Adrenal gland (tissue), 9 donors: ENCODE measurements at regions not wholly inside any gene's neighbourhood (a gene's known extent, or its start where the extent isn't known, plus 50 kb on each side); places are given as distances from the start of the nearest gene placed in this dataset.

Experiments used
- DNase-seq, 7 donors: peaks; one replicate each; pipeline ENCODE4 v3.0.0-alpha.2; 2019 to 2020
- H3K27ac ChIP-seq, 5 donors: fragments of 200-600 bp; sonication (generic) in 4 of 5; 1 replicate in 3 of 5; 2 replicates in 2 of 5; pipeline versions ENCODE4 v1.5.1 to v1.8.0; 2016 to 2020; ENCODE audit warnings: mild to moderate bottlenecking in 1 of 5
- H3K27me3 ChIP-seq: fragments of 200-600 bp; 2 replicates; pipeline ENCODE4 v1.8.0; 2021
- H3K36me3 ChIP-seq, 2 donors: fragments of 200-600 bp; replicated peaks in 1 of 2; 1 replicate in 1 of 2; 2 replicates in 1 of 2; pipeline versions ENCODE4 v1.5.1 to v1.8.0; 2018 to 2022
- H3K4me1 ChIP-seq, 2 donors: fragments of 200-600 bp; replicated peaks in 1 of 2; 1 replicate in 1 of 2; 2 replicates in 1 of 2; pipeline versions ENCODE4 v1.5.1 to v1.8.0; 2018 to 2021
- H3K4me3 ChIP-seq, 4 donors: fragments of 200-600 bp; sonication (generic) in 3 of 4; one replicate each; pipeline ENCODE4 v1.5.1; 2016 to 2018
- H3K9me3 ChIP-seq, 3 donors: fragments of 200-600 bp; sonication (generic) in 1 of 3; replicated peaks in 1 of 3; 1 replicate in 2 of 3; 2 replicates in 1 of 3; pipeline versions ENCODE4 v1.5.1 to v1.8.0; 2016 to 2021
- CTCF ChIP-seq, 6 experiments: fragments of 450-650 bp in 4 of 6; fragments of 200-600 bp in 2 of 6; sonication (generic) in 1 of 6; IDR thresholded peaks; 1 replicate in 5 of 6; 2 replicates in 1 of 6; pipeline versions ENCODE4 v1.5.1 to v1.8.0; 2016 to 2021; ENCODE audit warnings: antibody characterized with exemption in 6 of 6, mild to moderate bottlenecking in 2 of 6, moderate library complexity in 1 of 6
- POLR2A ChIP-seq, 2 donors: fragments of 450-650 bp; IDR thresholded peaks; one replicate each; pipeline ENCODE4 v1.6.1; 2017; ENCODE audit warnings: antibody characterized with exemption in 2 of 2, mild to moderate bottlenecking in 2 of 2, moderate library complexity in 1 of 2
- WGBS, 4 donors: extraction: QIAGEN DNeasy Blood & Tissue Kit in 2 of 4; methylation state at CpG; one replicate each; pipeline versions ENCODE4 v1.1.5 to v1.1.7; 2013 to 2017; 5-methylcytosine and 5-hydroxymethylcytosine counted together
- intact Hi-C, 2 donors: fragments of 100-400 bp; cut with DNase I; formaldehyde crosslinking; loops; one replicate each; pipeline versions ENCODE4 v1.14.1 to v1.15.0; 2022 to 2023
- donor health status: healthy with polysubstance abuse.
- donor health status: Bipolar disorder and iron deficiency.
- donor health status: DM: yes; HTN: yes; CAD: no.
- donor health status: DM: no; HTN: no; CAD: no.
- donor health status: DM: no; HTN: no; CAD: no.

- no peak for DNase-seq
- intact Hi-C loops: no loop called here
- TF ChIP-seq CTCF (IDR thresholded peaks at IDR 0.05) (no peak), POLR2A (IDR thresholded peaks at IDR 0.05) (no peak)
- H3K27ac ChIP-seq: no peak overlapping the region
- H3K27me3 ChIP-seq: no peaks in the 10 kb centered on the region
- no peaks in the 10 kb centered on the region for H3K36me3 ChIP-seq
- 38 to 58% (median 54%) methylated on average over 5 of the region's 5 CpGs for WGBS, 4 donors
- H3K9me3 ChIP-seq: no peaks in the 10 kb centered on the region
- H3K4me3 ChIP-seq: no peak overlapping the region
- no peaks in the 10 kb centered on the region for H3K4me1 ChIP-seq
These were observed 330.8 kb upstream of the GYPC start for GRCh38 chr2:126325202-126325601.

GRCh38 chr2:126329173-126329572 lies 326.8 kb upstream of the GYPC start:
- H3K36me3 ChIP-seq: no peaks in the 10 kb centered on the region
- H3K4me3 ChIP-seq: no peak overlapping the region
- H3K4me1 ChIP-seq: no peaks in the 10 kb centered on the region
- intact Hi-C loops: no loop called here
- WGBS, 4 donors: 48 to 70% (median 56%) methylated on average over 2 of the region's 2 CpGs
- H3K27ac ChIP-seq: no peak overlapping the region
- H3K27me3 ChIP-seq: no peaks in the 10 kb centered on the region
- no peaks in the 10 kb centered on the region for H3K9me3 ChIP-seq
- no peak for DNase-seq
- TF ChIP-seq POLR2A (IDR thresholded peaks at IDR 0.05): no peak
- TF ChIP-seq CTCF (IDR thresholded peaks at IDR 0.05): no peak

GRCh38 chr2:126342457-126342856 lies 313.5 kb upstream of the GYPC start:
- DNase-seq: no peak

GRCh38 chr2:126343136-126343535 lies 312.8 kb upstream of the GYPC start:
- no peak overlapping the region for H3K27ac ChIP-seq
- no peaks in the 10 kb centered on the region for H3K4me1 ChIP-seq
- H3K36me3 ChIP-seq: no peaks in the 10 kb centered on the region
- intact Hi-C loops: no loop called here
- H3K27me3 ChIP-seq: no peaks in the 10 kb centered on the region
- no peaks in the 10 kb centered on the region for H3K9me3 ChIP-seq
- no peak for DNase-seq
- 37 to 54% (median 46%) methylated on average over 2 of the region's 2 CpGs for WGBS, 4 donors
- TF ChIP-seq CTCF (IDR thresholded peaks at IDR 0.05) (no peak), POLR2A (IDR thresholded peaks at IDR 0.05) (no peak)
- H3K4me3 ChIP-seq: no peak overlapping the region

More at GRCh38 chr2:126342457-126342856, 313.5 kb upstream of the GYPC start:
- TF ChIP-seq CTCF (IDR thresholded peaks at IDR 0.05) (no peak), POLR2A (IDR thresholded peaks at IDR 0.05) (no peak)
- intact Hi-C loops: no loop called here
- Histone ChIP-seq H3K9me3 (no peaks in the 10 kb centered on the region), H3K36me3 (no peaks in the 10 kb centered on the region), H3K4me3 (no peak overlapping the region), H3K4me1 (no peaks in the 10 kb centered on the region), H3K27ac (no peak overlapping the region), H3K27me3 (no peaks in the 10 kb centered on the region)
- WGBS, 4 donors: 80 to 85% (median 84%) methylated on average over 4 of the region's 4 CpGs
